RWPE1 (cell line): ENCODE measurements at regions not wholly inside any gene's neighbourhood (a gene's known extent, or its start where the extent isn't known, plus 50 kb on each side); places are given as distances from the start of the nearest gene placed in this dataset.

Experiments used
- CTCF ChIA-PET: fragments of 350-600 bp; sonication (Branson Sonifier 250); formaldehyde crosslinking; extraction: SDS; loops from one replicate; lab custom pipeline; 2021; lab: Yijun Ruan, JAX
- POLR2A ChIA-PET: fragments of 400-600 bp; formaldehyde crosslinking; extraction: SDS; loops from one replicate; lab custom pipeline; 2020; ENCODE audit warnings: antibody characterized with exemption; ENCODE audit not compliant: low non-redundant PET; lab: Yijun Ruan, JAX
- DNase-seq: peaks from one replicate; pipeline ENCODE4 v3.0.0; 2012; ENCODE audit warnings: low spot score
- H3K27ac ChIP-seq: fragments of 450-650 bp; 2 replicates; pipeline ENCODE4 v1.5.1; 2017
- CTCF ChIP-seq: fragments of 450-650 bp; conservative IDR thresholded peaks from 2 replicates; pipeline ENCODE4 v1.5.1; 2017; ENCODE audit warnings: low read depth, mild to moderate bottlenecking

GRCh38 chr1:222049176-222049575 is 307.3 kb upstream of the DUSP10 start:
- ChIA-PET CTCF (no interaction called here), POLR2A (no interaction called here)
- TF ChIP-seq CTCF, result no peak
- no peak for DNase-seq
- H3K27ac ChIP-seq, result no peak overlapping the region

DNA sequence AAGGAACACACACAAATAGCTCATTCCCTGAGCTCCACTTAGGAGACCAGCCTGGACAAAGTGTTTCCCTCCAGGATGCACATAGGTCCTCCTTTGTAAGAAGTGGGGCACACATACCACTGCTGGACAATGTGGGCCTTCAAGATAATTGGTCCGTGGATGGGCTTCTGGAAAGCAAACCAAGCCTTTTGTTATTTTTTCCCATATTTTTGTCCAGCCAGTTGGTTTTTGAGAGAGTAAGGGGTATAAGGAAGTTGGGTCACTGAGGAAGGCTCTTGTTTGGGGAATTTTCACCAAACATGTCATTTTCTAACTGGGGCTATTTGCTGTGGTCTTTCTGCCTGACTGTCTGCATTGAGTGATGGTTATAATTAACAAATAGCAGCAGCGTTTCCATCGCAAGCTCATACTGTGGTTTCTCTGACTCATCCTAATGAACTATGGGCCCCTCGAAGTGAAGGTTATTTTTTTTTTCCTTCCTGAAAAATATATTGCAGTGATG is 306.3 kb upstream of the DUSP10 start:
- ChIA-PET CTCF (interaction anchor here (0.6 to 0.7 kb wide), 2 partner anchors 308 to 570 kb away, joined by 3 to 5 read pairs; no protein-coding TSS in a partner anchor), POLR2A (interaction anchor here (0.6 kb wide), 1 partner anchor 17 kb away, joined by 4 read pairs; no protein-coding TSS in a partner anchor)
- peak; percentile 41 for DNase-seq
- no peak for TF ChIP-seq CTCF
- H3K27ac ChIP-seq, result no peak overlapping the region

- CTCF ChIA-PET, result interaction anchor here (0.7 kb wide), 1 partner anchor 569 kb away, joined by 3 read pairs; no protein-coding TSS in a partner anchor
- no peak for TF ChIP-seq CTCF
- no peak overlapping the region for H3K27ac ChIP-seq
- POLR2A ChIA-PET, result interaction anchor here (0.6 kb wide), 1 partner anchor 18 kb away, joined by 4 read pairs; no protein-coding TSS in a partner anchor
- DNase-seq, result no peak
Measured at GRCh38 chr1:222047366-222047765, 305.5 kb upstream of the DUSP10 start.

DNA sequence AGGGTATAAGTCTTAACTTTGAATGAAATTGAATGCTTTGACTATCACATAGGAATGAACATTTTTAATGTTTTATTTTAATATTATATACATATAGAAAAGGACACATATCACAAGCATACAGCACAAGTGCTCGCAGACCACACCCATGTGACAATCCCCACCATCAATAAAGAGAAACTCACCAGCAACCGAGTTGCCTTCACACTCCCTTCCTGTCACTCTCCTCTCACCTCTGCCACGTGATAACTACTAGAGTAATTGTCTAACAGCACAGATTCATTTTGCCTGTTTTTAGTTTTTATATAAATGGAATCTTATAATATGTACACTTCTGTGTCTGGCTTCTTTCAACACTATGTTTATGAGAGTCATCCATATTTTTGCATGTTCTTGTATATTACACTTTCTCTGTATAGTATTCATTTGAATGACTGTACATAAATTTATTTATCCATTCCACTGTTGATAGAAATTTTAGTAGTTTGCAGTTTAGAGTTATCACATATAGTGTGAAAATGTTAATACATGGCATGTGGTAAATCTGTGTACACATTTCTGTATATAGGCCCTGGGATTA is 304.9 kb upstream of the DUSP10 start:
- CTCF ChIA-PET, result interaction anchor here (0.7 kb wide), 1 partner anchor 37 kb away, joined by 3 read pairs; no protein-coding TSS in a partner anchor
- POLR2A ChIA-PET, result no interaction called here

DNA sequence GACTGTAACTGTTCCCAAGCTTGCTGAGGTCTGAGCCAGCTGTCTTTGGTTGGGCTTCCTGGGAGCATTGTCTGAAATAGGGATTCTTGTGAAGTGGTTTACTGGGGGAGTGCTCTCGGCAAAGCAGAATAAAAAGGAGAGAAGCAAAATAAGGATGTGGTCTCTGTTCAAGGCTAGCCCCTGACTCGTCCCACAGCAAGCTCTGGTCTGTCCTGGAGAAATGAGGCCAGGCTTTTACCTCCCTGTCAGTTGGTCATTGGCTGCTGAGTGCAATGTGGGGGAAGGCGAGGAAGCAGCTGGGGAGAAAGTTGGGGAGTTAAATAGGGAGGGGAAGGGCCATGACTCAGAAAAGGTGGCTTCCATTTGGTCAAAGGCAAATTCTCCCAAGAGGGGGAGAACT is 303.9 kb upstream of the DUSP10 start:
- ChIA-PET POLR2A (no interaction called here), CTCF (interaction anchor here (0.6 to 0.7 kb wide), 3 partner anchors 36 to 464 kb away, joined by 3 to 4 read pairs (median 3); no protein-coding TSS in a partner anchor)
- no peak overlapping the region for H3K27ac ChIP-seq
- no peak for DNase-seq
- TF ChIP-seq CTCF, result no peak

More for the DNA sequence above, 304.9 kb upstream of the DUSP10 start:
- no peak for DNase-seq
- H3K27ac ChIP-seq, result no peak overlapping the region
- no peak for TF ChIP-seq CTCF

- no peak for DNase-seq
- POLR2A ChIA-PET, result no interaction called here
- no peak overlapping the region for H3K27ac ChIP-seq
- no peak for TF ChIP-seq CTCF
- CTCF ChIA-PET, result interaction anchor here (0.6 kb wide), 2 partner anchors 158 to 463 kb away, joined by 3 to 4 read pairs; no protein-coding TSS in a partner anchor
Measured at GRCh38 chr1:222045236-222045635, 303.3 kb upstream of the DUSP10 start.
